GM21526 (cell line): ENCODE measurements at regions not wholly inside any gene's neighbourhood (a gene's known extent, or its start where the extent isn't known, plus 50 kb on each side); places are given as distances from the start of the nearest gene placed in this dataset.
A peak's percentile ranks its signal among the peaks of the same experiment; 100 is the strongest.

Experiments used
- ATAC-seq: cut with Tn5 transposase; IDR thresholded peaks from one replicate; pipeline ENCODE4 v1.9.1; 2021; ENCODE audit warnings: moderate library complexity; ENCODE audit not compliant: unreplicated experiment, low FRiP score

- no peak for ATAC-seq
Observed at GRCh38 chr12:66838366-66838765, 159.5 kb upstream of the GRIP1 start.

- no peak for ATAC-seq
Observed at GRCh38 chr12:66848967-66849366, 170.1 kb upstream of the GRIP1 start.

GRCh38 chr12:66851134-66851533 lies 172.3 kb upstream of the GRIP1 start:
- ATAC-seq = no peak

- ATAC-seq = no peak
Observed at GRCh38 chr12:66852091-66852490, 173.2 kb upstream of the GRIP1 start.

- ATAC-seq = no peak
Observed at GRCh38 chr12:66852765-66853164, 173.9 kb upstream of the GRIP1 start.

GRCh38 chr12:66859751-66860440 lies 181.0 kb upstream of the GRIP1 start:
- no peak for ATAC-seq

GRCh38 chr12:66860752-66861750 lies 182.2 kb upstream of the GRIP1 start:
- ATAC-seq = no peak

- ATAC-seq = no peak
Observed at GRCh38 chr12:66862356-66862985, 183.6 kb upstream of the GRIP1 start.

GRCh38 chr12:66863276-66863675 lies 184.4 kb upstream of the GRIP1 start:
- no peak for ATAC-seq

GRCh38 chr12:66877925-66878324 lies 199.0 kb upstream of the GRIP1 start:
- ATAC-seq = no peak

- ATAC-seq = no peak
Observed at GRCh38 chr12:66879409-66879808, 200.5 kb upstream of the GRIP1 start.

GRCh38 chr12:66881386-66881785 lies 202.5 kb upstream of the GRIP1 start:
- no peak for ATAC-seq

- no peak for ATAC-seq
Observed at GRCh38 chr12:66884091-66884490, 205.2 kb upstream of the GRIP1 start.

- ATAC-seq = no peak
Observed at GRCh38 chr12:66885115-66885875, 206.4 kb upstream of the GRIP1 start.

- no peak for ATAC-seq
Observed at GRCh38 chr12:66896797-66897196, 217.9 kb upstream of the GRIP1 start.

GRCh38 chr12:66898700-66899469 lies 220.0 kb upstream of the GRIP1 start:
- ATAC-seq = no peak

GRCh38 chr12:66899588-66899987 lies 220.7 kb upstream of the GRIP1 start:
- ATAC-seq = no peak

- no peak for ATAC-seq
Observed at GRCh38 chr12:66900616-66901015, 221.7 kb upstream of the GRIP1 start.

- peak; percentile 95 for ATAC-seq
Observed at GRCh38 chr12:66901138-66901932, 222.5 kb upstream of the GRIP1 start.
